ENCODE measurements at regions not wholly inside any gene's neighbourhood (a gene's known extent, or its start where the extent isn't known, plus 50 kb on each side); places are given as distances from the start of the nearest gene placed in this dataset.

DNA sequence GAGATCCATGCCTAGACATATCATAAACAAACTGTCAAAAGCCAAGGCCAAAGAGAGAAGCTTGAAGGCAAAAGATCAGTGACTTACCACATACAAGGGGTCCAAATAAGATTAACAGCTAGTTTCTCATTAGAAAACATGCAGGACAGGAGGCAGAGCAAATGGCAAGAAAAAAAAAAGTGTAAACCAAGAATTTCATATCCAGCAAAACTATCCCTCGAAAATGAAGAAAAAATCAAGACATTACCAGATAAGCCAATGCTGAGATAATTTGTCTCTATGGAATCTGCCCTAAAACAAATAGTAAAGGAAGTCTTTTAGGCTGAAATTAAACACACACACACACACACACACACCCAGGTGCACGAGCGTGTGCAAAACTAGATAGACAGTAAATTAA, 99.6 kb upstream of the NSMCE3 start:
- H3F3A ChIP-seq (ENCODE audit: insufficient read depth, low read length), result no peaks in the 10 kb centered on the region
- H3K4me1 ChIP-seq (ENCODE audit: insufficient read depth, low read length, severe bottlenecking), result no peaks in the 10 kb centered on the region
- no peak overlapping the region for H3K27ac ChIP-seq (ENCODE audit: low read depth, low read length, poor library complexity, severe bottlenecking)

DNA sequence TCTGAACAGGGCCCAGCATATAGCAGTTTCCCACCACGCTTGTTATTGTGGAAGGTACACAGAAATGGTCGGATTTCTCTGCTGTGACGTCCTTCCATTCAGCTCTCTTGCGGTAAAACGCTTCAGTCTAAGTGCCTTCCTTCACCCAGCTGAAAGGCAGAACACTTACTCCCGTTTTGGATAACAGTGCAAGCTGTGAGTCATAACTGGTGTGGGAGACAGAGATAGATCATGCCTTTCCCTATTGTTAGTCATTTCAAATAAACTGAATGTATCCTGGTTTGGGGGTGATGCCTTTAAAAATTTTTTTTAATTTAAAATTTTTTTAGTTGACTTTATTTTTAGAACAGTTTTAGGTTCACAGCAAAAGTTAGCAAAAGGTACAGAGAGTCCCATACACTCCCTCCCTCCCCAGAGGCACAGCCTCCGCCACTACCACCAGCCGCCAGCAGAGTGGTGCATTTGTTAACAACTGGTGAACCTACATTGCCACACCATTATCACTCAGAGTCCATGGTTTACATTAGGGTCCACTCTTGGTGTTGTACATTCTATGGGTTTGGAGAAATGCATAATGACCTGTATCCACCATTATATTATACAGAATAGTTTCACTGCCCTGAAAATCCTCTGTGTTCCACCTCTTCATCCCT, 94.9 kb upstream of the NSMCE3 start:
- Histone ChIP-seq H4K20me1 (ENCODE audit: insufficient read depth, low read length) (no peaks in the 10 kb centered on the region), H3K79me2 (ENCODE audit: insufficient read depth, low read length) (no peaks in the 10 kb centered on the region), H3K9me3 (ENCODE audit: low read length) (peaks cover 9% of the 10 kb centered on the region; the same call in 1 of the 2 replicates), H3F3A (ENCODE audit: insufficient read depth, low read length) (no peaks in the 10 kb centered on the region), H3K27ac (ENCODE audit: low read depth, low read length, poor library complexity, severe bottlenecking) (no peak overlapping the region), H3K36me3 (ENCODE audit: insufficient read depth, low read length) (no peaks in the 10 kb centered on the region), H3K9me2 (ENCODE audit: low read depth, low read length) (no peaks in the 10 kb centered on the region), H3K4me2 (ENCODE audit: low read length) (no peak overlapping the region), H3K9ac (ENCODE audit: low read length) (no peak overlapping the region), H3K4me1 (ENCODE audit: insufficient read depth, low read length, severe bottlenecking) (no peaks in the 10 kb centered on the region), H3K27me3 (ENCODE audit: insufficient read depth, low read length) (no peaks in the 10 kb centered on the region), H3K4me3 (ENCODE audit: low read depth, low read length, poor library complexity, severe bottlenecking) (no peak overlapping the region), H2AFZ (ENCODE audit: low read length) (no peak overlapping the region)
- TF ChIP-seq, protein P1, sequence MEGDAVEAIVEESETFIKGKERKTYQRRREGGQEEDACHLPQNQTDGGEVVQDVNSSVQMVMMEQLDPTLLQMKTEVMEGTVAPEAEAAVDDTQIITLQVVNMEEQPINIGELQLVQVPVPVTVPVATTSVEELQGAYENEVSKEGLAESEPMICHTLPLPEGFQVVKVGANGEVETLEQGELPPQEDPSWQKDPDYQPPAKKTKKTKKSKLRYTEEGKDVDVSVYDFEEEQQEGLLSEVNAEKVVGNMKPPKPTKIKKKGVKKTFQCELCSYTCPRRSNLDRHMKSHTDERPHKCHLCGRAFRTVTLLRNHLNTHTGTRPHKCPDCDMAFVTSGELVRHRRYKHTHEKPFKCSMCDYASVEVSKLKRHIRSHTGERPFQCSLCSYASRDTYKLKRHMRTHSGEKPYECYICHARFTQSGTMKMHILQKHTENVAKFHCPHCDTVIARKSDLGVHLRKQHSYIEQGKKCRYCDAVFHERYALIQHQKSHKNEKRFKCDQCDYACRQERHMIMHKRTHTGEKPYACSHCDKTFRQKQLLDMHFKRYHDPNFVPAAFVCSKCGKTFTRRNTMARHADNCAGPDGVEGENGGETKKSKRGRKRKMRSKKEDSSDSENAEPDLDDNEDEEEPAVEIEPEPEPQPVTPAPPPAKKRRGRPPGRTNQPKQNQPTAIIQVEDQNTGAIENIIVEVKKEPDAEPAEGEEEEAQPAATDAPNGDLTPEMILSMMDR (IDR thresholded peaks at IDR 0.05; ENCODE audit: low read length), result no peak

More for the DNA sequence above, 99.6 kb upstream of the NSMCE3 start:
- no peaks in the 10 kb centered on the region for H3K9me2 ChIP-seq (ENCODE audit: low read depth, low read length)
- H2AFZ ChIP-seq (ENCODE audit: low read length), result no peak overlapping the region
- no peaks in the 10 kb centered on the region for H3K79me2 ChIP-seq (ENCODE audit: insufficient read depth, low read length)
- no peak overlapping the region for H3K4me3 ChIP-seq (ENCODE audit: low read depth, low read length, poor library complexity, severe bottlenecking)
- H4K20me1 ChIP-seq (ENCODE audit: insufficient read depth, low read length), result no peaks in the 10 kb centered on the region
- no peak overlapping the region for H3K4me2 ChIP-seq (ENCODE audit: low read length)
- peaks cover 13% of the 10 kb centered on the region; the same call in 1 of the 2 replicates for H3K9me3 ChIP-seq (ENCODE audit: low read length)
- no peaks in the 10 kb centered on the region for H3K36me3 ChIP-seq (ENCODE audit: insufficient read depth, low read length)
- TF ChIP-seq, protein P1 (IDR thresholded peaks at IDR 0.05; ENCODE audit: low read length), result no peak
- TF ChIP-seq EZH2 (IDR thresholded peaks at IDR 0.05; ENCODE audit: borderline replicate concordance, low read length), result no peak
- no peak overlapping the region for H3K9ac ChIP-seq (ENCODE audit: low read length)
- H3K27me3 ChIP-seq (ENCODE audit: insufficient read depth, low read length), result no peaks in the 10 kb centered on the region

DNA sequence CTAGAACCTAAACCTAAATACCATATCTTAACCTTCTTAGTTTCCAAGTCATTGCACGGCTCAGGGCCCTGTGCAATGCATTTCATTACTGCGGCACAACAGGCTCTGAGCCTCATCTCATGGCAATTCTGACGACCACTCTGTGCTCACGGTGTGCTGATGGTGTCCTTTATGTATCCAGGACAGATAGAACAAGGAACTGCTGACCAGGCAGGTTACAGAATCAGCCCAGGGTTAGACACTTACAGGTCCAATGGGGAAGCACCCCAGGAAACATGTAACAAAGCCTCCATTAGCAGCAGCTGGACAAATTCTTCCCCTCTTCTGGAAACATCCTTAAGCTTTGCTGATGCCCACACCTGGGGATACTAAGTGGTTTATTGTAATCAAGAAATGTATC, 91.9 kb upstream of the NSMCE3 start:
- no peaks in the 10 kb centered on the region for H3K4me1 ChIP-seq (ENCODE audit: insufficient read depth, low read length, severe bottlenecking)
- H3K79me2 ChIP-seq (ENCODE audit: insufficient read depth, low read length), result no peaks in the 10 kb centered on the region
- H3F3A ChIP-seq (ENCODE audit: insufficient read depth, low read length), result no peaks in the 10 kb centered on the region
- TF ChIP-seq, protein P1 (IDR thresholded peaks at IDR 0.05; ENCODE audit: low read length), result no peak
- TF ChIP-seq EZH2 (IDR thresholded peaks at IDR 0.05; ENCODE audit: borderline replicate concordance, low read length), result no peak
- no peak overlapping the region for H3K4me3 ChIP-seq (ENCODE audit: low read depth, low read length, poor library complexity, severe bottlenecking)
- no peaks in the 10 kb centered on the region for H3K9me3 ChIP-seq (ENCODE audit: low read length)
- no peaks in the 10 kb centered on the region for H3K27me3 ChIP-seq (ENCODE audit: insufficient read depth, low read length)
- no peaks in the 10 kb centered on the region for H4K20me1 ChIP-seq (ENCODE audit: insufficient read depth, low read length)
- no peak overlapping the region for H2AFZ ChIP-seq (ENCODE audit: low read length)
- H3K9me2 ChIP-seq (ENCODE audit: low read depth, low read length), result no peaks in the 10 kb centered on the region
- H3K36me3 ChIP-seq (ENCODE audit: insufficient read depth, low read length), result no peaks in the 10 kb centered on the region
- no peak overlapping the region for H3K27ac ChIP-seq (ENCODE audit: low read depth, low read length, poor library complexity, severe bottlenecking)
- H3K4me2 ChIP-seq (ENCODE audit: low read length), result no peak overlapping the region
- H3K9ac ChIP-seq (ENCODE audit: low read length), result no peak overlapping the region
